ENCODE measurements at regions not wholly inside any gene's neighbourhood (a gene's known extent, or its start where the extent isn't known, plus 50 kb on each side); places are given as distances from the start of the nearest gene placed in this dataset.

- peak; percentile 72 for DNase-seq (ENCODE audit: low read depth, low spot score)
- in situ Hi-C loops (cut with HindIII; ENCODE audit: low sequenced_read_pairs) = no loop called here
- TF ChIP-seq CTCF (IDR thresholded peaks at IDR 0.05; ENCODE audit: low read depth, low read length) = peak; percentile 66
- no peak overlapping the region for H3K4me3 ChIP-seq (ENCODE audit: low read depth, low read length)
Observed at GRCh38 chr13:53250272-53250875, 221.8 kb downstream of the OLFM4 start.

- no peak overlapping the region for H3K4me3 ChIP-seq (ENCODE audit: low read depth, low read length)
- in situ Hi-C loops (cut with HindIII; ENCODE audit: low sequenced_read_pairs) = no loop called here
- no peak for TF ChIP-seq CTCF (IDR thresholded peaks at IDR 0.05; ENCODE audit: low read depth, low read length)
- DNase-seq (ENCODE audit: low read depth, low spot score) = no peak
Observed at GRCh38 chr13:53250977-53251376, 222.4 kb downstream of the OLFM4 start.

GRCh38 chr13:53254500-53254899, 225.9 kb downstream of the OLFM4 start:
- in situ Hi-C loops (cut with HindIII; ENCODE audit: low sequenced_read_pairs) = no loop called here
- no peak for DNase-seq (ENCODE audit: low read depth, low spot score)
- H3K4me3 ChIP-seq (ENCODE audit: low read depth, low read length) = no peak overlapping the region
- TF ChIP-seq CTCF (IDR thresholded peaks at IDR 0.05; ENCODE audit: low read depth, low read length) = no peak

GRCh38 chr13:53255795-53256194, 227.2 kb downstream of the OLFM4 start:
- TF ChIP-seq CTCF (IDR thresholded peaks at IDR 0.05; ENCODE audit: low read depth, low read length) = no peak
- in situ Hi-C loops (cut with HindIII; ENCODE audit: low sequenced_read_pairs) = no loop called here
- no peak overlapping the region for H3K4me3 ChIP-seq (ENCODE audit: low read depth, low read length)
- no peak for DNase-seq (ENCODE audit: low read depth, low spot score)

- in situ Hi-C loops (cut with HindIII; ENCODE audit: low sequenced_read_pairs) = no loop called here
- no peak overlapping the region for H3K4me3 ChIP-seq (ENCODE audit: low read depth, low read length)
- DNase-seq (ENCODE audit: low read depth, low spot score) = no peak
- TF ChIP-seq CTCF (IDR thresholded peaks at IDR 0.05; ENCODE audit: low read depth, low read length) = no peak
Observed at GRCh38 chr13:53260594-53260993, 232.0 kb downstream of the OLFM4 start.

- TF ChIP-seq CTCF (IDR thresholded peaks at IDR 0.05; ENCODE audit: low read depth, low read length) = no peak
- no peak overlapping the region for H3K4me3 ChIP-seq (ENCODE audit: low read depth, low read length)
- in situ Hi-C loops (cut with HindIII; ENCODE audit: low sequenced_read_pairs) = no loop called here
- no peak for DNase-seq (ENCODE audit: low read depth, low spot score)
Observed at GRCh38 chr13:53264751-53265385, 236.3 kb downstream of the OLFM4 start.
